ENCODE measurements at regions not wholly inside any gene's neighbourhood (a gene's known extent, or its start where the extent isn't known, plus 50 kb on each side); places are given as distances from the start of the nearest gene placed in this dataset.

GRCh38 chr3:182349051-182349450 lies 444.3 kb upstream of the ATP11B start:
- in situ Hi-C loops (cut with HindIII; ENCODE audit: low pct_ligation_motif_present, low sequenced_read_pairs): no loop called here
- H3K27me3 ChIP-seq (replicated peaks): no peaks in the 10 kb centered on the region
- H3K4me3 ChIP-seq (ENCODE audit: low read depth, low read length): no peak overlapping the region
- no peak for TF ChIP-seq CTCF (IDR thresholded peaks at IDR 0.05; ENCODE audit: low read depth, low read length, missing control alignments)
- no peak overlapping the region for H3K27ac ChIP-seq
- DNase-seq: no peak
- no peaks in the 10 kb centered on the region for H3K36me3 ChIP-seq (replicated peaks)

- no peaks in the 10 kb centered on the region for H3K36me3 ChIP-seq (replicated peaks)
- DNase-seq: no peak
- no peak overlapping the region for H3K27ac ChIP-seq
- in situ Hi-C loops (cut with HindIII; ENCODE audit: low pct_ligation_motif_present, low sequenced_read_pairs): no loop called here
- H3K27me3 ChIP-seq (replicated peaks): no peaks in the 10 kb centered on the region
- no peak overlapping the region for H3K4me3 ChIP-seq (ENCODE audit: low read depth, low read length)
- no peak for TF ChIP-seq CTCF (IDR thresholded peaks at IDR 0.05; ENCODE audit: low read depth, low read length, missing control alignments)
Observed at GRCh38 chr3:182349951-182350517, 443.3 kb upstream of the ATP11B start.

- in situ Hi-C loops (cut with HindIII; ENCODE audit: low pct_ligation_motif_present, low sequenced_read_pairs): no loop called here
- no peak for DNase-seq
- H3K36me3 ChIP-seq (replicated peaks): no peaks in the 10 kb centered on the region
- no peaks in the 10 kb centered on the region for H3K27me3 ChIP-seq (replicated peaks)
- no peak overlapping the region for H3K4me3 ChIP-seq (ENCODE audit: low read depth, low read length)
- no peak overlapping the region for H3K27ac ChIP-seq
- no peak for TF ChIP-seq CTCF (IDR thresholded peaks at IDR 0.05; ENCODE audit: low read depth, low read length, missing control alignments)
Observed at GRCh38 chr3:182357928-182358327, 435.4 kb upstream of the ATP11B start.

GRCh38 chr3:182364323-182364722 lies 429.0 kb upstream of the ATP11B start:
- Histone ChIP-seq H3K36me3 (replicated peaks) (no peaks in the 10 kb centered on the region), H3K27me3 (replicated peaks) (no peaks in the 10 kb centered on the region), H3K27ac (no peak overlapping the region), H3K4me3 (ENCODE audit: low read depth, low read length) (no peak overlapping the region)
- peak; percentile 52 for TF ChIP-seq CTCF (IDR thresholded peaks at IDR 0.05; ENCODE audit: low read depth, low read length, missing control alignments)
- in situ Hi-C loops (cut with HindIII; ENCODE audit: low pct_ligation_motif_present, low sequenced_read_pairs): no loop called here
- DNase-seq: no peak

GRCh38 chr3:182364723-182365650 lies 428.3 kb upstream of the ATP11B start:
- in situ Hi-C loops (cut with HindIII; ENCODE audit: low pct_ligation_motif_present, low sequenced_read_pairs): no loop called here
- DNase-seq: no peak
- no peak overlapping the region for H3K27ac ChIP-seq
- no peaks in the 10 kb centered on the region for H3K36me3 ChIP-seq (replicated peaks)
- peak overlapping the region; percentile 29 for H3K4me3 ChIP-seq (ENCODE audit: low read depth, low read length)
- no peaks in the 10 kb centered on the region for H3K27me3 ChIP-seq (replicated peaks)
- no peak for TF ChIP-seq CTCF (IDR thresholded peaks at IDR 0.05; ENCODE audit: low read depth, low read length, missing control alignments)
